ENCODE measurements at regions not wholly inside any gene's neighbourhood (a gene's known extent, or its start where the extent isn't known, plus 50 kb on each side); places are given as distances from the start of the nearest gene placed in this dataset.

DNA sequence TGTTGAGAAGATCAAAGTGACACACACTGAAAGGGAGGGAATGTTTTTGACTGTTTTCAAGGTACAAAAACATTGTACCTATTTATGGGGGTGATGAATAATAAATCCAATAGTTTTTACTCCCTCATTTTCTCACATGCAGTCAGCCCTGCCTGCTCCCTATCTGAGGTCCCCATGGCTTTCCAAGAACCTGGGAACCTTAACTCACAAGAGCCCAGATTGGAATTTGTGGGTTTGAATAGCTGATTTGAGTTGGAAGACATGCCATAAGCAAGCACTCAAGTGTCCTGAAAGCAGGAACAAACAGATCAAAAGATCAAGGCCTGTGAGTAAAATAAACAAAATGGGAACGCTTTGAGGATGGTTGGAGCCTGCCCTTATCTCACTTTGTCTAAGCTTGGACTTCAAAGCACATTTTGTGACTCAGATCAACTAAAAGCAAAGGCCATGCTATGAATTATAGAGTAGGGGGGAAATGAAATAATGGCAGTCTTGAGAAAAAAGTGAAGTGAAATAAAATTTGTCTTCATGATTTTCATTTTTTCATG, 136.6 kb downstream of the LYPLAL1 start:
- intact Hi-C loops (cut with micrococcal nuclease), result no loop called here
- CTCF ChIA-PET, result no interaction called here
- H3K4me2 ChIP-seq (ENCODE audit: low read length), result 0 out of 2 replicates have a peak overlapping the region, but pooled peaks have one; percentile 25
- no peak overlapping the region for H2AFZ ChIP-seq (ENCODE audit: low read depth, low read length, poor library complexity, severe bottlenecking)
- peak overlapping the region; percentile 21; the same call in 1 of the 2 replicates for H3K27ac ChIP-seq (ENCODE audit: low read depth, low read length)
- ATAC-seq, result peak; percentile 78
- H3K27me3 ChIP-seq (ENCODE audit: insufficient read depth, low read length), result no peaks in the 10 kb centered on the region
- no peak overlapping the region for H3K9ac ChIP-seq (ENCODE audit: low read length)
- H3K36me3 ChIP-seq (ENCODE audit: control insufficient read depth in 1 of 2, insufficient read depth in 2 of 2, low read length in 2 of 2), result no peaks in the 10 kb centered on the region
- DNase-seq (ENCODE audit: low read depth, low spot score), result peak; percentile 44
- no peaks in the 10 kb centered on the region for H3K79me2 ChIP-seq (ENCODE audit: insufficient read depth, low read length)
- peaks cover 18 to 25% of the 10 kb centered on the region in 2 experiments; a peak in 3 of 4 replicates for H3K4me1 ChIP-seq (ENCODE audit: control insufficient read depth in 1 of 2, insufficient read depth in 2 of 2, low read length in 2 of 2)
- H3K9me3 ChIP-seq (ENCODE audit: control insufficient read depth in 1 of 2, insufficient read depth in 1 of 2, low read depth in 1 of 2, low read length in 2 of 2), result no peaks in the 10 kb centered on the region
- RAD21 ChIA-PET (ENCODE audit: low non-redundant PET in 1 of 2, low total read pairs in 2 of 2, uncharacterized antibody in 2 of 2, unreplicated experiment in 2 of 2), result no interaction called here
- TF ChIP-seq SP1 (IDR thresholded peaks at IDR 0.05; ENCODE audit: low read depth) (peak; percentile 32; the same call in 1 of the 2 replicates), JUND (IDR thresholded peaks at IDR 0.05) (peak; percentile 49), TCF7L2 (IDR thresholded peaks at IDR 0.05; ENCODE audit: borderline replicate concordance, extremely low read depth, insufficient read depth, insufficient read length) (peak; percentile 92), CBX3 (IDR thresholded peaks at IDR 0.05; ENCODE audit: low read depth) (no peak), FOSL1 (IDR thresholded peaks at IDR 0.05; ENCODE audit: low read depth) (peak; percentile 39; the same call in 1 of the 2 replicates)
- POLR2A ChIA-PET, result no interaction called here
- H4K20me1 ChIP-seq (ENCODE audit: insufficient read depth), result no peaks in the 10 kb centered on the region
- no TSS peak for BruUV-seq (replicated peaks)
- H3K4me3 ChIP-seq (replicated peaks in 1 of 2; ENCODE audit: low read depth in 1 of 2, low read length in 2 of 2), result no peak overlapping the region
- H3K9me2 ChIP-seq (ENCODE audit: insufficient read depth), result no peaks in the 10 kb centered on the region

DNA sequence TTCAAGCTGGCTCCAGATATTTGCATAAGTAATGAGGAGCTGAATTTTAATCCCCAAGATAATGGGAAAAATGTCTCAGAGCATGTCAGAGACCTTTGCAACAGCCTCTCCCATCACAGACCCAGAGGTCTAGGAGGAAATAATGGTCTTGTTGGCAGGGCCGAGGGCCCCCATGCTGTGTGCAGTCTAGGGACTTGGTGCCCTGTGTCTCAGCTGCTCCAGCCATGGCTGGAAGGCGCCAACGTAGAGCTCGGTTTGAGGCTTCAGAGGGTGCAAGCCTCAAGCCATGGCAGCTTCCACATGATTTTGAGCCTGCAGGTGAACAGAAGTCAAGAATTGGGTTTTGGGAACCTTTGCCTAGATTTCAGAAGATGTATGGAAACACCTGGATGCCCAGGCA, 134.7 kb downstream of the LYPLAL1 start:
- Histone ChIP-seq H3K9me2 (ENCODE audit: insufficient read depth) (no peaks in the 10 kb centered on the region), H3K27ac (ENCODE audit: low read depth, low read length) (no peak overlapping the region), H3K4me1 (ENCODE audit: control insufficient read depth in 1 of 2, insufficient read depth in 2 of 2, low read length in 2 of 2) (peaks cover 18 to 32% of the 10 kb centered on the region in 2 experiments; a peak in 3 of 4 replicates), H2AFZ (ENCODE audit: low read depth, low read length, poor library complexity, severe bottlenecking) (no peak overlapping the region), H3K4me3 (replicated peaks in 1 of 2; ENCODE audit: low read depth in 1 of 2, low read length in 2 of 2) (no peak overlapping the region), H3K9me3 (ENCODE audit: control insufficient read depth in 1 of 2, insufficient read depth in 1 of 2, low read depth in 1 of 2, low read length in 2 of 2) (no peaks in the 10 kb centered on the region), H3K27me3 (ENCODE audit: insufficient read depth, low read length) (no peaks in the 10 kb centered on the region), H3K4me2 (ENCODE audit: low read length) (no peak overlapping the region), H4K20me1 (ENCODE audit: insufficient read depth) (no peaks in the 10 kb centered on the region), H3K79me2 (ENCODE audit: insufficient read depth, low read length) (no peaks in the 10 kb centered on the region), H3K36me3 (ENCODE audit: control insufficient read depth in 1 of 2, insufficient read depth in 2 of 2, low read length in 2 of 2) (no peaks in the 10 kb centered on the region), H3K9ac (ENCODE audit: low read length) (no peak overlapping the region)
- ChIA-PET RAD21 (ENCODE audit: low non-redundant PET in 1 of 2, low total read pairs in 2 of 2, uncharacterized antibody in 2 of 2, unreplicated experiment in 2 of 2) (no interaction called here), POLR2A (no interaction called here), CTCF (no interaction called here)
- no TSS peak for BruUV-seq (replicated peaks)
- ATAC-seq (no peak), DNase-seq (ENCODE audit: low read depth, low spot score) (no peak)
- intact Hi-C loops (cut with micrococcal nuclease), result no loop called here
- TF ChIP-seq FOSL1 (IDR thresholded peaks at IDR 0.05; ENCODE audit: low read depth) (no peak), CEBPB (IDR thresholded peaks at IDR 0.05; ENCODE audit: low read depth) (no peak), POLR2A (IDR thresholded peaks at IDR 0.05; ENCODE audit: borderline replicate concordance, extremely low read depth, insufficient read depth, insufficient read length) (no peak), SP1 (IDR thresholded peaks at IDR 0.05; ENCODE audit: low read depth) (no peak), TCF7L2 (IDR thresholded peaks at IDR 0.05; ENCODE audit: borderline replicate concordance, extremely low read depth, insufficient read depth, insufficient read length) (no peak), EZH2 (IDR thresholded peaks at IDR 0.05) (no peak), POLR2AphosphoS5 (IDR thresholded peaks at IDR 0.05; ENCODE audit: low read depth, low read length) (no peak), ELF1 (IDR thresholded peaks at IDR 0.05; ENCODE audit: borderline replicate concordance, low read depth) (no peak), ZNF274 (IDR thresholded peaks at IDR 0.05; ENCODE audit: low read depth, low read length) (no peak), EZH2phosphoT487 (IDR thresholded peaks at IDR 0.05; ENCODE audit: borderline replicate concordance) (no peak)
- TF ChIP-seq, protein P1, sequence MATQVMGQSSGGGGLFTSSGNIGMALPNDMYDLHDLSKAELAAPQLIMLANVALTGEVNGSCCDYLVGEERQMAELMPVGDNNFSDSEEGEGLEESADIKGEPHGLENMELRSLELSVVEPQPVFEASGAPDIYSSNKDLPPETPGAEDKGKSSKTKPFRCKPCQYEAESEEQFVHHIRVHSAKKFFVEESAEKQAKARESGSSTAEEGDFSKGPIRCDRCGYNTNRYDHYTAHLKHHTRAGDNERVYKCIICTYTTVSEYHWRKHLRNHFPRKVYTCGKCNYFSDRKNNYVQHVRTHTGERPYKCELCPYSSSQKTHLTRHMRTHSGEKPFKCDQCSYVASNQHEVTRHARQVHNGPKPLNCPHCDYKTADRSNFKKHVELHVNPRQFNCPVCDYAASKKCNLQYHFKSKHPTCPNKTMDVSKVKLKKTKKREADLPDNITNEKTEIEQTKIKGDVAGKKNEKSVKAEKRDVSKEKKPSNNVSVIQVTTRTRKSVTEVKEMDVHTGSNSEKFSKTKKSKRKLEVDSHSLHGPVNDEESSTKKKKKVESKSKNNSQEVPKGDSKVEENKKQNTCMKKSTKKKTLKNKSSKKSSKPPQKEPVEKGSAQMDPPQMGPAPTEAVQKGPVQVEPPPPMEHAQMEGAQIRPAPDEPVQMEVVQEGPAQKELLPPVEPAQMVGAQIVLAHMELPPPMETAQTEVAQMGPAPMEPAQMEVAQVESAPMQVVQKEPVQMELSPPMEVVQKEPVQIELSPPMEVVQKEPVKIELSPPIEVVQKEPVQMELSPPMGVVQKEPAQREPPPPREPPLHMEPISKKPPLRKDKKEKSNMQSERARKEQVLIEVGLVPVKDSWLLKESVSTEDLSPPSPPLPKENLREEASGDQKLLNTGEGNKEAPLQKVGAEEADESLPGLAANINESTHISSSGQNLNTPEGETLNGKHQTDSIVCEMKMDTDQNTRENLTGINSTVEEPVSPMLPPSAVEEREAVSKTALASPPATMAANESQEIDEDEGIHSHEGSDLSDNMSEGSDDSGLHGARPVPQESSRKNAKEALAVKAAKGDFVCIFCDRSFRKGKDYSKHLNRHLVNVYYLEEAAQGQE (IDR thresholded peaks at IDR 0.05; ENCODE audit: low read depth), result no peak
- TF ChIP-seq, protein P2, sequence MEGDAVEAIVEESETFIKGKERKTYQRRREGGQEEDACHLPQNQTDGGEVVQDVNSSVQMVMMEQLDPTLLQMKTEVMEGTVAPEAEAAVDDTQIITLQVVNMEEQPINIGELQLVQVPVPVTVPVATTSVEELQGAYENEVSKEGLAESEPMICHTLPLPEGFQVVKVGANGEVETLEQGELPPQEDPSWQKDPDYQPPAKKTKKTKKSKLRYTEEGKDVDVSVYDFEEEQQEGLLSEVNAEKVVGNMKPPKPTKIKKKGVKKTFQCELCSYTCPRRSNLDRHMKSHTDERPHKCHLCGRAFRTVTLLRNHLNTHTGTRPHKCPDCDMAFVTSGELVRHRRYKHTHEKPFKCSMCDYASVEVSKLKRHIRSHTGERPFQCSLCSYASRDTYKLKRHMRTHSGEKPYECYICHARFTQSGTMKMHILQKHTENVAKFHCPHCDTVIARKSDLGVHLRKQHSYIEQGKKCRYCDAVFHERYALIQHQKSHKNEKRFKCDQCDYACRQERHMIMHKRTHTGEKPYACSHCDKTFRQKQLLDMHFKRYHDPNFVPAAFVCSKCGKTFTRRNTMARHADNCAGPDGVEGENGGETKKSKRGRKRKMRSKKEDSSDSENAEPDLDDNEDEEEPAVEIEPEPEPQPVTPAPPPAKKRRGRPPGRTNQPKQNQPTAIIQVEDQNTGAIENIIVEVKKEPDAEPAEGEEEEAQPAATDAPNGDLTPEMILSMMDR (IDR thresholded peaks at IDR 0.05 in 2 of 3, conservative IDR thresholded peaks at IDR 0.05 in 1 of 3; ENCODE audit: borderline replicate concordance in 1 of 3, insufficient read depth in 1 of 3, low read depth in 2 of 3, low read length in 2 of 3), result no peak

All from HCT116 (cell line).